K562 (cell line): ENCODE measurements at regions not wholly inside any gene's neighbourhood (a gene's known extent, or its start where the extent isn't known, plus 50 kb on each side); places are given as distances from the start of the nearest gene placed in this dataset.

Source experiments
- ASH1L ChIP-seq: fragments of 450-650 bp; IDR thresholded peaks from 2 replicates; pipeline ENCODE4 v1.6.1; 2018; ENCODE audit warnings: borderline replicate concordance, mild to moderate bottlenecking, low read depth; ENCODE audit not compliant: partially characterized antibody
- HDAC8 ChIP-seq: fragments of 450-650 bp; IDR thresholded peaks from 2 replicates; pipeline ENCODE4 v1.6.1; 2016; ENCODE audit warnings: mild to moderate bottlenecking, missing genetic modification characterization, moderate library complexity, missing compliant biosample characterization
- LCOR ChIP-seq: sonication (generic); formaldehyde crosslinking; IDR thresholded peaks from 2 replicates; pipeline ENCODE4 v1.8.0; 2022; ENCODE audit warnings: mild to moderate bottlenecking, missing genetic modification reagents
- MAZ ChIP-seq, 2 experiments: fragments of 450-650 bp in 1 of 2; sonication (generic) in 1 of 2; formaldehyde crosslinking; IDR thresholded peaks in 1 of 2; conservative IDR thresholded peaks in 1 of 2; 2 replicates each; pipeline versions ENCODE4 v1.4.0 to v1.5.0; 2020; ENCODE audit warnings: mild to moderate bottlenecking in 1 of 2, missing genetic modification reagents in 1 of 2
- MECOM ChIP-seq: fragments of 250-450 bp; sonication (Bioruptor Pico); IDR thresholded peaks from 2 replicates; pipeline ENCODE4 v1.8.0; 2022; ENCODE audit warnings: inconsistent platforms
- MEF2A ChIP-seq: IDR thresholded peaks from 2 replicates; pipeline ENCODE4 v1.6.1; 2011; ENCODE audit warnings: low read depth, mild to moderate bottlenecking, low read length, moderate library complexity; ENCODE audit not compliant: control insufficient read depth
- NR2C1 ChIP-seq, 2 experiments: fragments of 450-650 bp; IDR thresholded peaks; 2 replicates each; pipeline ENCODE4 v1.6.1; 2017; ENCODE audit warnings: mild to moderate bottlenecking in 2 of 2, antibody characterized with exemption in 1 of 2, inconsistent platforms in 1 of 2, missing compliant biosample characterization in 1 of 2, missing genetic modification characterization in 1 of 2
- SIX5 ChIP-seq, 2 experiments: IDR thresholded peaks; 2 replicates each; pipeline ENCODE4 v1.6.1; 2011; ENCODE audit warnings: low read length in 2 of 2, borderline replicate concordance in 1 of 2, low read depth in 1 of 2, mild to moderate bottlenecking in 1 of 2, moderate library complexity in 1 of 2; ENCODE audit not compliant: insufficient read depth in 1 of 2
- SNIP1 ChIP-seq: fragments of 450-650 bp; IDR thresholded peaks from 2 replicates; pipeline ENCODE4 v1.7.1; 2017; ENCODE audit warnings: low read depth, mild to moderate bottlenecking
- ZNF253 ChIP-seq: fragments of 250-450 bp; sonication (Bioruptor Pico); conservative IDR thresholded peaks from 2 replicates; pipeline ENCODE4 v1.6.1; 2021; ENCODE audit warnings: mild to moderate bottlenecking
- ZNF395 ChIP-seq: fragments of 200-800 bp; sonication (Bioruptor generic); IDR thresholded peaks from 2 replicates; pipeline ENCODE4 v1.6.1; 2017; ENCODE audit warnings: missing genetic modification characterization, missing compliant biosample characterization
- ZNF586 ChIP-seq: fragments of 450-650 bp; formaldehyde crosslinking; conservative IDR thresholded peaks from 2 replicates; pipeline ENCODE4 v1.4.0; 2020; ENCODE audit warnings: mild to moderate bottlenecking, moderate library complexity
- ZNF589 ChIP-seq: fragments of 200-800 bp; sonication (Bioruptor generic); IDR thresholded peaks from 2 replicates; pipeline ENCODE4 v1.6.1; 2016; ENCODE audit warnings: low read depth, missing genetic modification characterization, missing compliant biosample characterization

- TF ChIP-seq ZNF395 (CRISPR knock-in tag) (no peak), LCOR (CRISPR knock-in tag) (no peak), ZNF253 (CRISPR knock-in tag) (no peak), MAZ (CRISPR knock-in tag; conservative IDR thresholded peaks at IDR 0.05 in 1 of 2, IDR thresholded peaks at IDR 0.05 in 1 of 2) (no peak), MEF2A (no peak), ZNF586 (no peak), ASH1L (no peak), MECOM (CRISPR knock-in tag) (no peak), SNIP1 (no peak), HDAC8 (no peak), SIX5 (IDR thresholded peaks at IDR 0.05; ENCODE audit: borderline replicate concordance in 1 of 2, insufficient read depth in 1 of 2, low read depth in 1 of 2, low read length in 2 of 2) (no peak), NR2C1 (IDR thresholded peaks at IDR 0.05) (no peak), NR2C1 (tag; IDR thresholded peaks at IDR 0.05) (no peak), ZNF589 (no peak)
- TF ChIP-seq, all 486 proteins: peak for 0
These were observed 1247.2 kb downstream of the AACS start (continued) for GRCh38 chr12:126312457-126312856.
